ENCODE measurements at regions not wholly inside any gene's neighbourhood (a gene's known extent, or its start where the extent isn't known, plus 50 kb on each side); places are given as distances from the start of the nearest gene placed in this dataset.
"Not testable (repeated sequence)": the region's sequence is repeated elsewhere in the genome, so short reads cannot be mapped to it uniquely, and the experiment has no call there.

- no peak for DNase-seq
These were observed 75.1 kb downstream of the HAUS1 start for GRCh38 chr18:46179306-46179705.

GRCh38 chr18:46182633-46183358, 78.6 kb downstream of the HAUS1 start:
- DNase-seq = no peak

GRCh38 chr18:46184296-46184695, 80.1 kb downstream of the HAUS1 start:
- not testable (repeated sequence) for DNase-seq

- DNase-seq = no peak
These were observed 80.5 kb downstream of the HAUS1 start for GRCh38 chr18:46184727-46185126.

- no peak for DNase-seq
These were observed 86.5 kb downstream of the HAUS1 start for GRCh38 chr18:46190667-46191066.

- DNase-seq = no peak
These were observed 92.5 kb downstream of the HAUS1 start for GRCh38 chr18:46196627-46197243.

GRCh38 chr18:46199515-46200147, 95.4 kb downstream of the HAUS1 start:
- no peak for DNase-seq

- not testable (repeated sequence) for DNase-seq
These were observed 96.2 kb downstream of the HAUS1 start for GRCh38 chr18:46200178-46201055.

GRCh38 chr18:46204143-46204542, 100.0 kb downstream of the HAUS1 start:
- no peak for DNase-seq

- DNase-seq = no peak
These were observed 103.8 kb downstream of the HAUS1 start for GRCh38 chr18:46207985-46208384.

- DNase-seq = no peak
These were observed 105.0 kb downstream of the HAUS1 start for GRCh38 chr18:46209161-46209560.

- DNase-seq = no peak
These were observed 107.6 kb downstream of the HAUS1 start for GRCh38 chr18:46211816-46212215.

GRCh38 chr18:46212398-46212797, 108.2 kb downstream of the HAUS1 start:
- no peak for DNase-seq

- DNase-seq = no peak
These were observed 109.1 kb downstream of the HAUS1 start for GRCh38 chr18:46213295-46213694.

- no peak for DNase-seq
These were observed 110.2 kb downstream of the HAUS1 start for GRCh38 chr18:46214435-46214834.

- no peak for DNase-seq
These were observed 111.9 kb downstream of the HAUS1 start for GRCh38 chr18:46215902-46216723.

GRCh38 chr18:46220116-46220515, 115.9 kb downstream of the HAUS1 start:
- no peak for DNase-seq

GRCh38 chr18:46222093-46222492, 117.9 kb downstream of the HAUS1 start:
- DNase-seq = no peak

- DNase-seq = no peak
These were observed 118.7 kb downstream of the HAUS1 start for GRCh38 chr18:46222710-46223360.

GRCh38 chr18:46224181-46224775, 120.1 kb downstream of the HAUS1 start:
- no peak for DNase-seq

GRCh38 chr18:46226461-46226860, 122.3 kb downstream of the HAUS1 start:
- DNase-seq = no peak

Measured in activated CD4-positive, CD25-positive, alpha-beta regulatory T cell (primary cell).